GM12872 (cell line): ENCODE measurements at regions not wholly inside any gene's neighbourhood (a gene's known extent, or its start where the extent isn't known, plus 50 kb on each side); places are given as distances from the start of the nearest gene placed in this dataset.

ENCODE experiments used
- TF ChIP-seq, protein P1 (sequence below): IDR thresholded peaks from 3 replicates; pipeline ENCODE4 v1.5.1; 2011; ENCODE audit warnings: low read depth, mild to moderate bottlenecking, low read length, moderate library complexity; ENCODE audit not compliant: insufficient read depth

DNA sequence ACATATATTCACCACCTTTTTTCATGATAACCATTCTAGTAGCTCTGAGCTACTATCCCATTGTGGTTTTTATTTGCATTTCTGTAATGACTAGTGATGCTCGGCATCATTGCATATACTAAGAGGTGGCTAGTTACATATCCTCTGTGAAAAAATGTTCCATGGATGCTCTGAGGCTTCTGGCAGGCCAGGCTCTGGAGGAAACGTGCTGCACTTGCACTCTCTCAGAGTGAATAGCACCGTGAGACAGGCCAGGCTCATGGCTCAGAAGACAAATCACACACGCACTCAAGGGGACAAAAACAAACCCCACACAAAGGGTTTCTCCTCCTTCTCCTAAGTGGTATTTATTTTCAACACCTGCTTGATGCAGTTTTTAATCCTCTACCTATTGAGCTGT lies 1085.3 kb upstream of the CNTNAP5 start:
- TF ChIP-seq, protein P1, sequence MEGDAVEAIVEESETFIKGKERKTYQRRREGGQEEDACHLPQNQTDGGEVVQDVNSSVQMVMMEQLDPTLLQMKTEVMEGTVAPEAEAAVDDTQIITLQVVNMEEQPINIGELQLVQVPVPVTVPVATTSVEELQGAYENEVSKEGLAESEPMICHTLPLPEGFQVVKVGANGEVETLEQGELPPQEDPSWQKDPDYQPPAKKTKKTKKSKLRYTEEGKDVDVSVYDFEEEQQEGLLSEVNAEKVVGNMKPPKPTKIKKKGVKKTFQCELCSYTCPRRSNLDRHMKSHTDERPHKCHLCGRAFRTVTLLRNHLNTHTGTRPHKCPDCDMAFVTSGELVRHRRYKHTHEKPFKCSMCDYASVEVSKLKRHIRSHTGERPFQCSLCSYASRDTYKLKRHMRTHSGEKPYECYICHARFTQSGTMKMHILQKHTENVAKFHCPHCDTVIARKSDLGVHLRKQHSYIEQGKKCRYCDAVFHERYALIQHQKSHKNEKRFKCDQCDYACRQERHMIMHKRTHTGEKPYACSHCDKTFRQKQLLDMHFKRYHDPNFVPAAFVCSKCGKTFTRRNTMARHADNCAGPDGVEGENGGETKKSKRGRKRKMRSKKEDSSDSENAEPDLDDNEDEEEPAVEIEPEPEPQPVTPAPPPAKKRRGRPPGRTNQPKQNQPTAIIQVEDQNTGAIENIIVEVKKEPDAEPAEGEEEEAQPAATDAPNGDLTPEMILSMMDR: no peak

DNA sequence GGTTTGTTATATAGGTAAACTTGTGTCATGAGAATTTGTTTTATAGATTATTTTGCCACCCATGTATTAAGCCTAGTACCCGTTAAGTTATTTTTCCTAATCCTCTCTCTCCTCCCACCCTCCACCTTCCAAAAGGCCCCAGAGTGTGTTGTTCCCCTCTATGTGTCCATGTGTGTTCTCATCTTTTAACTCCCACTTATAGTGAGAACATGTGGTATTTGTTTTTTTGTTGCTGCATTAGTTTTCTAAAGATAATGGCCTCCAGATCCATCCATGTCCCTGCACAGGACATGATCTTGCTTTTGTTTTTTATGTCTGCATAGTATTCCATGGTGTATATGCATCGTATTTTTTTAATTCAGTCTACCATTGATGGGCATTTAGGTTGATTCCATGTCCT lies 1075.6 kb upstream of the CNTNAP5 start:
- TF ChIP-seq, protein P1: no peak

DNA sequence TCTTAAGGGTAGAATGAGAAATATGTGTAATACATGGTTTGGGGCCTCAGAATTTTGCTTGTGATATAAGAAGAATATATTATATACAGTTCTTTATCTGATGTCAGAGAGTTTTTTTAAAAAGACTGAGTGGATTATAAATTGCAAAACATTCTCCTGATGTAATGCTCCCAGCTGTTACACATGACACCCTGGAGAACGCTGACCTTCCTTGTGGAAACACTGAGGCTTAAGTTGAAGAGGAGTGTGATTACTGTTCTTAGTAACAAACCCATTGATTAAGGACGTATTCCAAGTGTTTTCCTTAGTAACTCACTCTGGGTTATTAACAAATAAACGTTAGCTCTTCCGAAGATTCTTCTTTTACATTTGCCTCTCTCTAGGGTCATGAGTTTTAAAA lies 1069.3 kb upstream of the CNTNAP5 start:
- TF ChIP-seq, protein P1: no peak

DNA sequence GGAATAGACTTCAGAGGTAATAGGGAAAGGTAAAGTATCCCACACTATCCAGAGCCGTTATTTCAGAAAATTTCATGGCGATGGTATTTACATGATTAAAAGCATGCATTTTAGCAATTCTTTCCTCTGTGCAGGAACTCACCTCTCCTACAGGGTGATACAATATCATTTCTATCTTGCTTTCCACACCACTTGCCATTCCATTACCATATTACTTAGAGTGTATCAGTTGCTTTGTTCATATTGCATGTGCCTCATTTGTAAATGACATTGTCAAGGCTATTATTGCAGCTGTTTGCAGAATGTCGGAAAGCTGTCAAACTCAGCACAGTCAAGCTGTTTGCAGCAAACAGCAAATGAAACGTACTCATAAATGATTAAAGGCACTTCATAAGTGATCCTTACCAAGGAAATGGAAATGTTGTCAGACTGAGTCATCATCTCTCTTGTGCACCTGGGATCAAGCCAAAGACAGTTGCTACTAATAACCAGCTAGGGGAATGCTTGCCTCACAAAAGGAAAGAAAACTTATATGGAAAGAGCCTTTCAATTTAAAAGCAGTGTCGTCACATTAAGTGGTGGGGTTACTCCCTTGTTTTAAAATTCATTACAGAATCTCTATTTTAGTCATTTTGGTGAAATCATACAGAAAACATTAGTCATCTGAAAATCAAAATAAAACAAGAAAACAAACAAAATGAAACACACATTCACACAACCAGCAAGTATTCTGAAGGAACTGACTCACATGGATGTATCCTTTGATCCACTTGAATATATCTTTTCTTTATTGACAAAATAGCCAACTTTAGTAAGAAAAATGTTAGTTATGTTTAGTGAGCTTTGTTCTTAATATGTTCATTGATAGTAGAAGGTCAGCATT lies 1064.1 kb upstream of the CNTNAP5 start:
- TF ChIP-seq, protein P1: no peak

DNA sequence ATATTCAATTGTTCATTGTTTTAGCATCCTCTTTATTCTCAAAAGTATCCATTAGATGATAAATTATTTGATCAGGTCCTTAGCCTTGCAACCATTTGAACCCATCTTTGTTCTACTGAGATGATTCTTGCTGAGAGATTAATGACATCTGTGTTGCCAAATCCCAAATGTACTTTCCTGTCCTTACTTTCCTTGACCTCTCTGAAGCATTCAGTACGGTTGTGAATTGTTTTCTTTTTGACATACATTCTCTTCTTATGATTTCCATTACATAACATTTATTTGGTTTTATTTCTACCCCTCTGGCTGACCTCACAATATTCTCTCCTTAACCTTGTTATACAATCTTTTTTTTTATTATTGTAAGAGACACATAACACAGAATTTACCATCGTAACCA lies 1058.6 kb upstream of the CNTNAP5 start:
- TF ChIP-seq, protein P1: no peak

DNA sequence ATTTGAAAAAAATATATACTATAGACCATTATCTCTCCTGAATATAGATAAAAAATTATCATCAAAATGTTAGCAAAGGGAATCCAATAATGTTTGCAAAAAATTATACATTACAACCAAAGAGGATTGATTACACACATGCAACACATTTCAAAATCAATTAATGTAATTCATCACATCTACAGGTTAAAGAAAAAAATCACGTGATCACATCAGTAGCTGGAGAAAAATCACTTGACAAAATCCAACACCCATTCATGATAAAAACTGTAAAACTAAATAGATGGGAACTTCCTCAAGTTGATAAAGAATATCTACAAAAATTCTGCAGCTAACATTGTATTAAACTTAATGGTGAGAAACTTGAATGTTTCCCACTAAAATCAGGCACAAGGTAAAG lies 1047.5 kb upstream of the CNTNAP5 start:
- TF ChIP-seq, protein P1: no peak

DNA sequence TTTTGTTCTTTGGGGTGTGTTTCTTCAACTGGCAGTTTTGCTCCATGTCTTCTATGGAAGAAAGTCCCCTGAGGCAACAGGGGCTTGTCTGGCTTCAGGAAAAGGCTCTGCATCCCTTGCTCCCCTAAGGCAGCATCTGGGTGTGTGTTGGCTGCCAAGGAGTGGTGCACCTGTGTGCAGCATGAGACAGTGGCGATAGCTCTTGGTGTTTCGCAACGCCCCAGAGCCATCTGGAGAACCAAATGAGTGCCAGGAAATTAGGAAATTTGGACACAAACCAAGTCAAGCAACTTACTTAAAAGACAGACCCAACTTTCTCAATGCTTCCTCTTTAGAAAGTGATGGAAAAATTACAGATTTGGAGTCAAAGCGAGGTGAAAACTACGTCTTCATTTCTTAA lies 1044.4 kb upstream of the CNTNAP5 start:
- TF ChIP-seq, protein P1: no peak

DNA sequence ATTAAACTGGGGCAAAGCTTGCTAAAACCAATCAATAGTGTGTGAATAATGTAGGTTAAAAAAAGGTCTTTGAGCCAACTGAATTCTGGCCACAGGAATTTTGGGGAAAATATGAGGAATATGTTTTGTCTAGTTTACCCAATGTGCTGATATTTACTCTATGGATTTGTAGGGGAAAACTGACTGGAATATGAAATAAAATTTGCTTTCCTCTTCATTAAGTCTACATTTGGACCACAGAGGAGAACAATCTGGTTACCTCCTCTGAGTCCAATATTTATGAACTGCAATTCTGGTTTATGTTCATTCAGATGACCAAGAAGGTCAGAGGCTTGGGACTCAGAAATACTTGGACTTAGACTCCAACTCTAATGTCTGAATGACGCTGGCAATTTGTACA lies 1042.2 kb upstream of the CNTNAP5 start:
- TF ChIP-seq, protein P1: no peak
